GM19467 (cell line): ENCODE measurements at regions not wholly inside any gene's neighbourhood (a gene's known extent, or its start where the extent isn't known, plus 50 kb on each side); places are given as distances from the start of the nearest gene placed in this dataset.
A peak's percentile ranks its signal among the peaks of the same experiment; 100 is the strongest.

Experiments
- ATAC-seq: cut with Tn5 transposase; IDR thresholded peaks from one replicate; pipeline ENCODE4 v1.9.1; 2021; ENCODE audit warnings: mild to moderate bottlenecking, moderate library complexity; ENCODE audit not compliant: unreplicated experiment

GRCh38 chr4:149927514-149927913, 111.9 kb upstream of the IQCM start:
- ATAC-seq: no peak

GRCh38 chr4:149928507-149928906, 112.9 kb upstream of the IQCM start:
- no peak for ATAC-seq

- ATAC-seq: no peak
Observed at GRCh38 chr4:149931431-149931830, 115.8 kb upstream of the IQCM start.

GRCh38 chr4:149932188-149932587, 116.5 kb upstream of the IQCM start:
- no peak for ATAC-seq

GRCh38 chr4:149933120-149933519, 117.5 kb upstream of the IQCM start:
- no peak for ATAC-seq

- ATAC-seq: no peak
Observed at GRCh38 chr4:149933883-149934282, 118.2 kb upstream of the IQCM start.

- ATAC-seq: no peak
Observed at GRCh38 chr4:149949381-149949780, 128.9 kb upstream of the DCLK2 start.

- ATAC-seq: no peak
Observed at GRCh38 chr4:149951152-149951900, 126.9 kb upstream of the DCLK2 start.

GRCh38 chr4:149952101-149952500, 126.1 kb upstream of the DCLK2 start:
- no peak for ATAC-seq

- no peak for ATAC-seq
Observed at GRCh38 chr4:149952716-149953115, 125.5 kb upstream of the DCLK2 start.

- no peak for ATAC-seq
Observed at GRCh38 chr4:149955780-149956390, 122.4 kb upstream of the DCLK2 start.

- ATAC-seq: no peak
Observed at GRCh38 chr4:149956678-149957077, 121.6 kb upstream of the DCLK2 start.

GRCh38 chr4:149961876-149962597, 116.2 kb upstream of the DCLK2 start:
- no peak for ATAC-seq

GRCh38 chr4:149964001-149964796, 114.0 kb upstream of the DCLK2 start:
- ATAC-seq: no peak

- ATAC-seq: no peak
Observed at GRCh38 chr4:149965206-149965605, 113.0 kb upstream of the DCLK2 start.

- no peak for ATAC-seq
Observed at GRCh38 chr4:149972407-149972806, 105.8 kb upstream of the DCLK2 start.

GRCh38 chr4:149973181-149973580, 105.1 kb upstream of the DCLK2 start:
- no peak for ATAC-seq

GRCh38 chr4:149975172-149975571, 103.1 kb upstream of the DCLK2 start:
- no peak for ATAC-seq

- ATAC-seq: no peak
Observed at GRCh38 chr4:149980121-149980682, 98.0 kb upstream of the DCLK2 start.

- peak; percentile 75 for ATAC-seq
Observed at GRCh38 chr4:149980941-149981340, 97.3 kb upstream of the DCLK2 start.

GRCh38 chr4:149983401-149983800, 94.8 kb upstream of the DCLK2 start:
- ATAC-seq: no peak
